ENCODE measurements at regions not wholly inside any gene's neighbourhood (a gene's known extent, or its start where the extent isn't known, plus 50 kb on each side); places are given as distances from the start of the nearest gene placed in this dataset.

DNA sequence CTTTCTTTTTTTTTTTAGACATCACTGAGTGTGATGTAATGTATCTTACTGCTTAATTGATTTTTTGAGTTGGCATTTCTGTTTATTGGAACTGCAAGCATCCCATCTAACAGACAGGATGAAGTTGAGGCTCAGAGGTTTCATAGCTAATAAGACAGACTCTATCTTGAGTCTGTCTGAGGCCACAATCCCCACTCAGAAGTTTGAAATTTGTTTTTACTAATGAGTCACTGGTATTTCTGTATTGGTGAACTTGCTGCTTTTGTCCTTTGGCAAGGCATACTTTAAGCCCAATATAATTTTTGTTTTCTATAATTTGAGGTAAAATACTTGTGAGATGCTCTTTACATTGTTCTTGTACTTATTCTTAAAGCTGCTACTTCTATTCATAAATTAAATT lies 491.2 kb downstream of the PSAT1 start:
- intact Hi-C loops (cut with DNase I) = no loop called here
- Histone ChIP-seq H3K27me3 (no peaks in the 10 kb centered on the region), H3K27ac (no peak overlapping the region), H3K4me3 (no peak overlapping the region), H3K4me1 (no peaks in the 10 kb centered on the region), H3K36me3 (no peaks in the 10 kb centered on the region), H3K9me3 (no peaks in the 10 kb centered on the region)
- ATAC-seq (no peak), DNase-seq (no peak)
- TF ChIP-seq, protein P1, sequence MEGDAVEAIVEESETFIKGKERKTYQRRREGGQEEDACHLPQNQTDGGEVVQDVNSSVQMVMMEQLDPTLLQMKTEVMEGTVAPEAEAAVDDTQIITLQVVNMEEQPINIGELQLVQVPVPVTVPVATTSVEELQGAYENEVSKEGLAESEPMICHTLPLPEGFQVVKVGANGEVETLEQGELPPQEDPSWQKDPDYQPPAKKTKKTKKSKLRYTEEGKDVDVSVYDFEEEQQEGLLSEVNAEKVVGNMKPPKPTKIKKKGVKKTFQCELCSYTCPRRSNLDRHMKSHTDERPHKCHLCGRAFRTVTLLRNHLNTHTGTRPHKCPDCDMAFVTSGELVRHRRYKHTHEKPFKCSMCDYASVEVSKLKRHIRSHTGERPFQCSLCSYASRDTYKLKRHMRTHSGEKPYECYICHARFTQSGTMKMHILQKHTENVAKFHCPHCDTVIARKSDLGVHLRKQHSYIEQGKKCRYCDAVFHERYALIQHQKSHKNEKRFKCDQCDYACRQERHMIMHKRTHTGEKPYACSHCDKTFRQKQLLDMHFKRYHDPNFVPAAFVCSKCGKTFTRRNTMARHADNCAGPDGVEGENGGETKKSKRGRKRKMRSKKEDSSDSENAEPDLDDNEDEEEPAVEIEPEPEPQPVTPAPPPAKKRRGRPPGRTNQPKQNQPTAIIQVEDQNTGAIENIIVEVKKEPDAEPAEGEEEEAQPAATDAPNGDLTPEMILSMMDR (IDR thresholded peaks at IDR 0.05) = no peak

DNA sequence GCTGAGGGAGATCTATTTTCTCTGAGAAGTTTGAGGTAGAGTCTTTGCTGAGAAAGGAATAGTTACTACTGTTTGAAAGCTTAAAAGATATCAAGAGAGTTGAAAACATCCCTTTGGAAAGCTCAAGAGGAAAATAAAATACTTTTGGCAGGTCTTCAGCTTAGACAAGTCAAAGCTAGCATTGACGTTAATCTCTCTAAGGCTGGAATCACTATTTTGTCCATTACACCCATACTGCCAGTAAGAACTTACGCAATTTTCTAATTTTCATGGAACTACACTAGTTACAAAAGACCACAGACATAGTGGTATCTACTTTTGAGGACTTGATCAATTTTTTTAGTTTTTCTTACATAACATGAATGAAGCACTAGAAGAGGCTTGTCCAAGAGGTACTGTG lies 494.9 kb downstream of the PSAT1 start:
- DNase-seq (no peak), ATAC-seq (no peak)
- Histone ChIP-seq H3K4me1 (no peaks in the 10 kb centered on the region), H3K27ac (no peak overlapping the region), H3K27me3 (no peaks in the 10 kb centered on the region), H3K4me3 (no peak overlapping the region), H3K36me3 (no peaks in the 10 kb centered on the region), H3K9me3 (no peaks in the 10 kb centered on the region)
- intact Hi-C loops (cut with DNase I) = no loop called here
- TF ChIP-seq, protein P1 (IDR thresholded peaks at IDR 0.05) = no peak

DNA sequence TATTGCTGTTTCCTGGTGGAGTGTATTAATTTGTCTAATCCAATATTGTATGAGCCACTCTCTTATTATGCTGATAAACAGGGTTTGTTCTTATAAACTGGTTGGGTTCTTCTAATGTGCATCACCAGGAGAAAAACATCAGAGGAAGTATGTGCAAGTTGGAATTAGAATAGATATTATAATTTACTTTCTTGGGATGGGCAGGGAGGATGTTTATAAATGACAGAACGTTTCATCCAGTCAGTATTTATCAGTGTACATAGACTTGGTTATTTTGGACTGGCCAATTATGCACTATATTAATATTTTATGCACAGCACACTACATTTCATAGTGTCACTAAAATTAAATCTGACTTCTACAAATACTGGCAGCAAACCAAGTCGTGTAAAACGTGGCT lies 495.8 kb downstream of the PSAT1 start:
- no peak for DNase-seq
- TF ChIP-seq, protein P1 (IDR thresholded peaks at IDR 0.05) = no peak
- no peak for ATAC-seq

DNA sequence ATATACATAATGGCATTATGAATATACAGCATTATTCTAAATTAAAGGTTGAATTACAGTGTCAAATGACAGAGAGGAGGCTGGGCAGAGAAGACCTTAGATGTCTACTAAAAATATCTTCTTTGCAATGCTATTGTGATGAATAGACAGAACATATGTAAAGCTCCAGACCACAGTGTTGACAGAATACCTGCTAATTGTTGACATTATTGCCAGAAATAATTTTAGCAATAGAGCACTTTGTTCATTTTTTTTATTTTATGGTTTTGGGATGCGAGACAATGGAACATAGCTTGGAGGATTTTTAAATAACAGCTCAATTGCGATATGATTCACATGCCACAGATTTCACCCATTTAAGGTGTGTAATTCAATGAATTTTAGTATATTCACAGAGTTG lies 508.8 kb downstream of the PSAT1 start:
- no peaks in the 10 kb centered on the region for H3K27me3 ChIP-seq
- intact Hi-C loops (cut with DNase I) = no loop called here
- H3K36me3 ChIP-seq = no peaks in the 10 kb centered on the region
- TF ChIP-seq, protein P1 (IDR thresholded peaks at IDR 0.05) = no peak
- no peak for ATAC-seq
- H3K4me3 ChIP-seq = no peak overlapping the region
- no peaks in the 10 kb centered on the region for H3K4me1 ChIP-seq
- no peak overlapping the region for H3K27ac ChIP-seq
- DNase-seq = no peak
- H3K9me3 ChIP-seq = no peaks in the 10 kb centered on the region

More for the DNA sequence above, 495.8 kb downstream of the PSAT1 start:
- H3K9me3 ChIP-seq = no peaks in the 10 kb centered on the region
- H3K4me1 ChIP-seq = no peaks in the 10 kb centered on the region
- H3K4me3 ChIP-seq = no peak overlapping the region
- H3K36me3 ChIP-seq = no peaks in the 10 kb centered on the region
- H3K27me3 ChIP-seq = no peaks in the 10 kb centered on the region
- H3K27ac ChIP-seq = no peak overlapping the region
- intact Hi-C loops (cut with DNase I) = no loop called here

DNA sequence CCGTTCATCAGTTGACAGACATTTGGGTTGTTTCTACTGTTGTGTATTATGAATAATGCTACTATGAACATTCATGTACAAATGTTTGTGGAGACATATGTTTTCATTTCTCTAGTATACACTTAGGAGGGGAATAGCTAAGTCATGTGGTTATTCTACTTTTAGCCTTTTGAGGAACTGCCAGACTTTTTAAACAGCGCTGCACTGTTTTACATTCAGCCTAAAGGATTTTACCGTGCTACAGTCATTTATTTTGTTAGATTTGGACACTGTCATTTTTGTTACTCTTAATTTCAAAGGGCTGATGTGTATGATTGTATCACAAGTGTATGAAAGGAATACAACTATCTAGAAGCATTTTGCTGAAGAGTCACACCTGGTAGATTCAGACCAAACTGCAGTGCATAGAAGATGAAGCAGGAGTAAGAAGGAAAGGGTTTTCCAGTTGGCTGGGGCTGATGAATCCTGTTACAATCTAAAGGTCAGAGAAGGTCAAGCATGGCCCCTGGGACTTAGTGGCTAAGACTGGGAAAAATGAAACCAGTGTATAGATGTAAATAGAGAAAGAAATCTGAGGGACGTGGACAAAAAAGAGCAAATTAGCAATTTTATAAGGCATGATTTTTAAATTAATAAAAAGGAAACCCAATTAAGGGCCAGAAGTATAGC lies 509.7 kb downstream of the PSAT1 start:
- no peak for ATAC-seq
- intact Hi-C loops (cut with DNase I) = no loop called here

More for the DNA sequence above, 509.7 kb downstream of the PSAT1 start:
- no peaks in the 10 kb centered on the region for H3K27me3 ChIP-seq
- H3K36me3 ChIP-seq = no peaks in the 10 kb centered on the region
- TF ChIP-seq, protein P1 (IDR thresholded peaks at IDR 0.05) = no peak
- no peak for DNase-seq
- no peak overlapping the region for H3K4me3 ChIP-seq
- no peak overlapping the region for H3K27ac ChIP-seq
- no peaks in the 10 kb centered on the region for H3K4me1 ChIP-seq
- H3K9me3 ChIP-seq = no peaks in the 10 kb centered on the region

Data from left lung (tissue), 4 donors.